NCI-H1436 treated with DMSO at 0.1 percent for 48 hours (cell line): ENCODE measurements at regions not wholly inside any gene's neighbourhood (a gene's known extent, or its start where the extent isn't known, plus 50 kb on each side); places are given as distances from the start of the nearest gene placed in this dataset.
"Not testable (repeated sequence)": the region's sequence is repeated elsewhere in the genome, so short reads cannot be mapped to it uniquely, and the experiment has no call there.

Experiments
- DNase-seq: peaks from one replicate; lab custom pipeline; 2025; lab: John Stamatoyannopoulos, UW

- DNase-seq, result peak; percentile 28
These were observed 51.7 kb upstream of the ATIC start for GRCh38 chr2:215260097-215260677.

- no peak for DNase-seq
These were observed 62.4 kb upstream of the ATIC start for GRCh38 chr2:215249501-215249900.

GRCh38 chr2:215245919-215246318 lies 65.9 kb upstream of the ATIC start:
- DNase-seq, result not testable (repeated sequence)

- DNase-seq, result no peak
These were observed 70.0 kb upstream of the ATIC start for GRCh38 chr2:215241791-215242305.

GRCh38 chr2:215238485-215239098 lies 73.3 kb upstream of the ATIC start:
- no peak for DNase-seq

- no peak for DNase-seq
These were observed 75.7 kb upstream of the ATIC start for GRCh38 chr2:215236131-215236530.

- not testable (repeated sequence) for DNase-seq
These were observed 81.8 kb upstream of the ABCA12 start for GRCh38 chr2:215220221-215220620.

GRCh38 chr2:215218587-215219577 lies 80.5 kb upstream of the ABCA12 start:
- no peak for DNase-seq

- DNase-seq, result no peak
These were observed 78.4 kb upstream of the ABCA12 start for GRCh38 chr2:215216806-215217205.

GRCh38 chr2:215215637-215216036 lies 77.2 kb upstream of the ABCA12 start:
- no peak for DNase-seq

- no peak for DNase-seq
These were observed 71.7 kb upstream of the ABCA12 start for GRCh38 chr2:215210082-215210481.

GRCh38 chr2:215207791-215208367 lies 69.5 kb upstream of the ABCA12 start:
- DNase-seq, result no peak

- no peak for DNase-seq
These were observed 68.6 kb upstream of the ABCA12 start for GRCh38 chr2:215207041-215207440.

- DNase-seq, result no peak
These were observed 67.4 kb upstream of the ABCA12 start for GRCh38 chr2:215205787-215206186.

- no peak for DNase-seq
These were observed 53.1 kb upstream of the ABCA12 start for GRCh38 chr2:215191477-215191876.

GRCh38 chr2:215190588-215190987 lies 52.2 kb upstream of the ABCA12 start:
- DNase-seq, result no peak

GRCh38 chr2:215189393-215189792 lies 51.0 kb upstream of the ABCA12 start:
- DNase-seq, result no peak
